SK-N-SH (cell line): ENCODE measurements at regions not wholly inside any gene's neighbourhood (a gene's known extent, or its start where the extent isn't known, plus 50 kb on each side); places are given as distances from the start of the nearest gene placed in this dataset.
"Not testable (repeated sequence)": the region's sequence is repeated elsewhere in the genome, so short reads cannot be mapped to it uniquely, and the experiment has no call there.

Source experiments
- CTCF ChIA-PET: fragments of 300-600, 350-600 bp; formaldehyde crosslinking; extraction: SDS; loops from one replicate; lab custom pipeline; 2021; lab: Yijun Ruan, JAX
- POLR2A ChIA-PET: fragments of 350-600 bp; sonication (Branson Sonifier 250); formaldehyde crosslinking; extraction: SDS; loops from one replicate; lab custom pipeline; 2020; ENCODE audit warnings: antibody characterized with exemption, inconsistent platforms; lab: Yijun Ruan, JAX
- DNase-seq: peaks from one replicate; pipeline ENCODE4 v3.0.0; 2012
- H2AFZ ChIP-seq: fragments of 200-600 bp; sonication (generic); 2 replicates; pipeline ENCODE4 v1.8.1; 2016; ENCODE audit warnings: antibody characterized with exemption, mild to moderate bottlenecking, low read depth
- H3F3A ChIP-seq: fragments of 200-600 bp; sonication (generic); replicated peaks from 2 replicates; pipeline ENCODE3; 2016; ENCODE audit warnings: antibody characterized with exemption, mild to moderate bottlenecking; ENCODE audit not compliant: insufficient read depth
- H3K27ac ChIP-seq, 2 experiments: fragments of 200-500 bp in 1 of 2; fragments of 200-600 bp in 1 of 2; sonication (Bioruptor generic) in 1 of 2; sonication (generic), shearing (Covaris generic) in 1 of 2; 2 replicates each; pipeline versions ENCODE4 v1.5.1 to v1.6.1; 2014 to 2016; ENCODE audit warnings: low read depth in 2 of 2, inconsistent platforms in 1 of 2, low read length in 1 of 2, mild to moderate bottlenecking in 1 of 2, mixed read lengths in 1 of 2
- H3K27me3 ChIP-seq: fragments of 200-600 bp; sonication (generic), shearing (Covaris generic); 2 replicates; pipeline ENCODE4 v1.6.1; 2016; ENCODE audit warnings: mixed run types; ENCODE audit not compliant: insufficient read depth
- H3K36me3 ChIP-seq, 2 experiments: fragments of 200-500 bp in 1 of 2; fragments of 200-600 bp in 1 of 2; sonication (Bioruptor generic) in 1 of 2; sonication (generic) in 1 of 2; replicated peaks in 1 of 2; 2 replicates each; pipeline versions ENCODE3 to v1.5.1; 2014 to 2016; ENCODE audit warnings: low read length in 1 of 2, mild to moderate bottlenecking in 1 of 2; ENCODE audit not compliant: insufficient read depth in 2 of 2, control insufficient read depth in 1 of 2
- H3K4me1 ChIP-seq, 2 experiments: fragments of 200-500 bp in 1 of 2; fragments of 200-600 bp in 1 of 2; sonication (Bioruptor generic) in 1 of 2; sonication (generic), shearing (Covaris generic) in 1 of 2; 2 replicates each; pipeline versions ENCODE4 v1.5.1 to v1.6.1; 2014 to 2016; ENCODE audit warnings: low read depth in 1 of 2, low read length in 1 of 2, mixed run types in 1 of 2; ENCODE audit not compliant: insufficient read depth in 2 of 2, control insufficient read depth in 1 of 2
- H3K4me2 ChIP-seq: fragments of 200-600 bp; sonication (generic), shearing (Covaris generic); 2 replicates; pipeline ENCODE4 v1.6.1; 2017; ENCODE audit warnings: mixed run types
- H3K4me3 ChIP-seq, 2 experiments: fragments of 200-500 bp in 1 of 2; fragments of 200-600 bp in 1 of 2; sonication (Bioruptor generic) in 1 of 2; sonication (generic), shearing (Covaris generic) in 1 of 2; 2 replicates each; pipeline versions ENCODE4 v1.5.1 to v1.8.1; 2014 to 2016; ENCODE audit warnings: low read depth in 2 of 2, inconsistent platforms in 1 of 2, low read length in 1 of 2, mild to moderate bottlenecking in 1 of 2, mixed read lengths in 1 of 2, moderate library complexity in 1 of 2
- H3K79me2 ChIP-seq: fragments of 200-600 bp; sonication (generic); 2 replicates; pipeline ENCODE4 v1.8.1; 2017; ENCODE audit warnings: mild to moderate bottlenecking; ENCODE audit not compliant: insufficient read depth
- H3K9ac ChIP-seq: fragments of 200-600 bp; sonication (generic); 2 replicates; pipeline ENCODE4 v1.6.1; 2017; ENCODE audit warnings: mixed run types
- H3K9me2 ChIP-seq: fragments of 200-600 bp; sonication (generic); 2 replicates; pipeline ENCODE4 v1.6.1; 2017; ENCODE audit warnings: mixed run types
- H3K9me3 ChIP-seq: fragments of 200-600 bp; sonication (generic); 2 replicates; pipeline ENCODE4 v1.6.1; 2017; ENCODE audit warnings: mixed run types, mild to moderate bottlenecking, moderate library complexity
- H4K20me1 ChIP-seq: fragments of 200-600 bp; sonication (generic); 2 replicates; pipeline ENCODE4 v1.6.1; 2017; ENCODE audit warnings: mild to moderate bottlenecking, mixed run types; ENCODE audit not compliant: insufficient read depth
- CHD2 ChIP-seq: fragments of 150-350 bp; IDR thresholded peaks from 2 replicates; pipeline ENCODE4 v1.6.1; 2018; ENCODE audit warnings: low read length; ENCODE audit not compliant: partially characterized antibody
- ELF1 ChIP-seq: IDR thresholded peaks from 2 replicates; pipeline ENCODE4 v1.4.0; 2012
- FOSL2 ChIP-seq: IDR thresholded peaks from 2 replicates; pipeline ENCODE4 v1.4.0; 2012; ENCODE audit warnings: low read depth, mild to moderate bottlenecking, moderate library complexity, borderline replicate concordance
- GABPA ChIP-seq: IDR thresholded peaks from 2 replicates; pipeline ENCODE4 v1.4.0; 2012; ENCODE audit warnings: low read depth, mild to moderate bottlenecking
- JUND ChIP-seq: IDR thresholded peaks from 2 replicates; pipeline ENCODE4 v1.4.0; 2012
- MEF2A ChIP-seq: IDR thresholded peaks from 2 replicates; pipeline ENCODE4 v1.4.0; 2012; ENCODE audit warnings: low read depth, borderline replicate concordance
- MXI1 ChIP-seq: IDR thresholded peaks from 2 replicates; pipeline ENCODE4 v1.6.1; 2012; ENCODE audit warnings: mild to moderate bottlenecking, low read depth, low read length, improper control_type of control experiment
- NRF1 ChIP-seq: IDR thresholded peaks from 2 replicates; pipeline ENCODE4 v1.6.1; 2012; ENCODE audit warnings: low read depth, mild to moderate bottlenecking, low read length
- RAD21 ChIP-seq: IDR thresholded peaks from 2 replicates; pipeline ENCODE4 v1.6.1; 2012; ENCODE audit warnings: mild to moderate bottlenecking, low read length
- RCOR1 ChIP-seq: fragments of 150-350 bp; IDR thresholded peaks from 2 replicates; pipeline ENCODE4 v1.6.1; 2017; ENCODE audit warnings: antibody characterized with exemption, low read length
- SIN3A ChIP-seq: IDR thresholded peaks from 2 replicates; pipeline ENCODE4 v1.6.1; 2012; ENCODE audit warnings: low read depth, mild to moderate bottlenecking, low read length, moderate library complexity, borderline replicate concordance
- SMC3 ChIP-seq: IDR thresholded peaks from 2 replicates; pipeline ENCODE4 v1.6.1; 2012; ENCODE audit warnings: low read depth, low read length, improper control_type of control experiment
- TCF12 ChIP-seq: IDR thresholded peaks from 2 replicates; pipeline ENCODE4 v1.4.0; 2012
- TEAD4 ChIP-seq: IDR thresholded peaks from 2 replicates; pipeline ENCODE4 v1.4.0; 2012; ENCODE audit warnings: mild to moderate bottlenecking, borderline replicate concordance; ENCODE audit not compliant: insufficient read depth
- YY1 ChIP-seq: IDR thresholded peaks from 2 replicates; pipeline ENCODE4 v1.4.0; 2012; ENCODE audit warnings: low read depth, mild to moderate bottlenecking
- WGBS: methylation state at CpG from one replicate; pipeline ENCODE4 v1.1.6; 2017; ENCODE audit warnings: low lambda C conversion rate; 5-methylcytosine and 5-hydroxymethylcytosine counted together
- TF ChIP-seq, protein P1 (sequence below): fragments of 150-350 bp; IDR thresholded peaks from 2 replicates; pipeline ENCODE4 v1.6.1; 2017; ENCODE audit warnings: antibody characterized with exemption, low read length, low read depth, borderline replicate concordance

DNA sequence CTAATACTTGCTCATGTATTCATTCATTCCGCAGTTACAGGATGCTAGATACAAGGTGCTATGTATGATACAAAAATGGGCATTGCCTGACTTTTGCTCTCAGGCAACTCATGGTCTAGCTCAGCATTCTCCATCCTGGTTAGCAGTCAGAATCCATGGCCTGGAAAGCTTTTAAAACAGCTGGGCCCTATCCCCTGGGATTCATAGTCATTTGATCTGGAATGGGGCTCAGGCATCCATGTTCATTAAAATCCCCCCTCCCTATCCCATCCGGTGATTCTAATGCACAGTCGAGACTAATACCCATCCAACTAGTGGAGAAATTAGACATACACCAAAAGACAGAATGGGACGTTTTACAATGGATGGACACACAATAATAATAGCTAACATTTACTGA lies 104.1 kb upstream of the TMEM132E start:
- Histone ChIP-seq H3K9me2 (no peaks in the 10 kb centered on the region), H3K27me3 (no peaks in the 10 kb centered on the region), H2AFZ (no peak overlapping the region), H3K79me2 (no peaks in the 10 kb centered on the region), H3K4me1 (no peaks in the 10 kb centered on the region), H3K36me3 (no peaks in the 10 kb centered on the region), H3K4me3 (no peak overlapping the region), H3K4me2 (no peak overlapping the region), H3K9ac (no peak overlapping the region), H3K27ac (no peak overlapping the region), H4K20me1 (no peaks in the 10 kb centered on the region), H3F3A (no peaks in the 10 kb centered on the region), H3K9me3 (no peaks in the 10 kb centered on the region)
- DNase-seq = no peak
- ChIA-PET CTCF (interaction anchor here (1.3 kb wide), 1 partner anchor 43 kb away, joined by 3 read pairs; no protein-coding TSS in a partner anchor), POLR2A (no interaction called here)
- TF ChIP-seq MEF2A (no peak), SIN3A (no peak), RCOR1 (no peak), TEAD4 (no peak), JUND (no peak), MXI1 (no peak), YY1 (no peak), SMC3 (no peak), RAD21 (no peak)
- TF ChIP-seq, protein P1, sequence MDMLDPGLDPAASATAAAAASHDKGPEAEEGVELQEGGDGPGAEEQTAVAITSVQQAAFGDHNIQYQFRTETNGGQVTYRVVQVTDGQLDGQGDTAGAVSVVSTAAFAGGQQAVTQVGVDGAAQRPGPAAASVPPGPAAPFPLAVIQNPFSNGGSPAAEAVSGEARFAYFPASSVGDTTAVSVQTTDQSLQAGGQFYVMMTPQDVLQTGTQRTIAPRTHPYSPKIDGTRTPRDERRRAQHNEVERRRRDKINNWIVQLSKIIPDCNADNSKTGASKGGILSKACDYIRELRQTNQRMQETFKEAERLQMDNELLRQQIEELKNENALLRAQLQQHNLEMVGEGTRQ = no peak
- WGBS = 28% methylated on average over 4 of the region's 4 CpGs

DNA sequence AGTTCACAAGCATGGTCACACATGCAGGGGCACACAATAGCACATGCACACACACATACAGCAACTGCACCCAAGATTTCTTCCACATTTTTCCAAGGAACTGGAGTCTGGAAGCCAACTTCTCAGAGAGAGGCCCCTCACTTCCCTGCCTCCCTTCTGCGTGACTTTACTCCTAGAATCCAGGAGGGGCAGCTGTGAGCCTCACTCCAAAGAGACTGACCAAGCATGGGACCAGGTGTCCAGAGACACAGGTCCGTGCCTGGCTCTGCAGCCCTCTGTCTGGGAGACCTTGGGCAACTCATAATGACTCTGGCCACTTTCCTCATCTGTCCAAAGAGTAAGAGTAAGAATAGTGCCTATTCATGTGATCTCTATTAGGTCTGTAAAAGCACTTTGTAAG lies 104.7 kb upstream of the TMEM132E start:
- Histone ChIP-seq H3K9me3 (no peaks in the 10 kb centered on the region), H2AFZ (no peak overlapping the region), H3K36me3 (no peaks in the 10 kb centered on the region), H4K20me1 (no peaks in the 10 kb centered on the region), H3K4me3 (no peak overlapping the region), H3K79me2 (no peaks in the 10 kb centered on the region), H3K4me1 (no peaks in the 10 kb centered on the region), H3F3A (no peaks in the 10 kb centered on the region), H3K27me3 (no peaks in the 10 kb centered on the region), H3K27ac (no peak overlapping the region), H3K9ac (no peak overlapping the region), H3K4me2 (no peak overlapping the region), H3K9me2 (no peaks in the 10 kb centered on the region)
- TF ChIP-seq GABPA (no peak), ELF1 (no peak)
- ChIA-PET CTCF (no interaction called here), POLR2A (no interaction called here)
- WGBS = 0% methylated on average over 2 of the region's 2 CpGs
- DNase-seq = no peak

DNA sequence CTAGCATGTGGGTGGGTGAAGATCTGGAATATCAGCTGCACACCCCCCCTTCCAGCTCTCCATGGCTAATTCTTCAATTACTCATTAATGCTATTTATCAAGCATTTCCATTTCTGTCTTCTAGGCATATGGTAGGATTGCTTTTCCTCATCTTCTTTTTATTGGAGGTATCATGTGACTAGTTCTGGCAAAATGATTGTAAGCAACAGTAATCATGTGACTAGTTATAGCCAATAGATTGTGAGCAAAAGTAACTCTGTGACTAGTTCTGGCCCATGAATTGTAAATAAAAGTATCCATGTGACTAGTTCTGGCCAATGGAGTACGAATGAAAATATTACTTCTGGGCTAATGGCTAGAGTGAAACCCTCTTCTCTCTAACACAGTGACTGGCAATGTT lies 107.0 kb upstream of the TMEM132E start:
- Histone ChIP-seq H3K4me2 (no peak overlapping the region), H3K9ac (no peak overlapping the region), H3K4me3 (no peak overlapping the region), H3F3A (no peaks in the 10 kb centered on the region), H3K27me3 (no peaks in the 10 kb centered on the region), H3K36me3 (no peaks in the 10 kb centered on the region), H3K9me2 (no peaks in the 10 kb centered on the region), H3K9me3 (no peaks in the 10 kb centered on the region), H2AFZ (no peak overlapping the region), H3K79me2 (no peaks in the 10 kb centered on the region), H3K4me1 (no peaks in the 10 kb centered on the region), H4K20me1 (no peaks in the 10 kb centered on the region), H3K27ac (no peak overlapping the region)
- TF ChIP-seq FOSL2 = no peak
- TF ChIP-seq SMC3 = no peak
- TF ChIP-seq SIN3A = no peak
- no peak for TF ChIP-seq NRF1
- TF ChIP-seq TCF12 = no peak
- no peak for TF ChIP-seq CHD2
- DNase-seq = no peak
- WGBS = 0% methylated on average over 1 of the region's 1 CpG
- POLR2A ChIA-PET = no interaction called here
- CTCF ChIA-PET = interaction anchor here (1.3 kb wide), 1 partner anchor 10 kb away, joined by 4 read pairs; no protein-coding TSS in a partner anchor

DNA sequence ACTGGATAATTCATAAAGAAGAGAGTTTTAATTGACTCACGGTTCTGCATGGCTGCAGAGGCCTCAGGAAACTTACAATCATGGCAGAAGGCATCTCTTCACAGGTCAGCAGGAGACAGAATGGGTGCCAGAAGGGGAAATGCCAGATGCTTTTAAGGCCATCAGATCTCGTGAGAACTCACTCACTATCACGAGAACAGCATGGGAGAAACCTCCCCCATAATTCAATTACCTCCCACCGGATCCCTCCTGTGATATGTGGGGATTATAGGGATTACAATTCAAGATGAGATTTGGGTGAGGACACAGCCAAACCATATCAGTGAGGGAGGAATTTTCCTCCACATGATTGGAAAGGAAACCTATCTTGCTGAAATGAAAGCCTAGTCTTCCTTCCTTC lies 108.1 kb upstream of the TMEM132E start:
- CTCF ChIA-PET = interaction anchor here (0.6 to 1.3 kb wide), 2 partner anchors 11 to 48 kb away, joined by 3 to 4 read pairs; no protein-coding TSS in a partner anchor
- H3K4me3 ChIP-seq, DNase-seq, H3F3A ChIP-seq, POLR2A ChIA-PET, H2AFZ ChIP-seq, H3K9me3 ChIP-seq, H3K36me3 ChIP-seq, H3K9ac ChIP-seq, H3K9me2 ChIP-seq, H3K27me3 ChIP-seq, H3K4me2 ChIP-seq, H3K4me1 ChIP-seq, H4K20me1 ChIP-seq, H3K27ac ChIP-seq, H3K79me2 ChIP-seq: not testable (repeated sequence)
- 5% methylated on average over 4 of the region's 4 CpGs for WGBS
